HG02973 (cell line): ENCODE measurements at regions not wholly inside any gene's neighbourhood (a gene's known extent, or its start where the extent isn't known, plus 50 kb on each side); places are given as distances from the start of the nearest gene placed in this dataset.
"Not testable (repeated sequence)": the region's sequence is repeated elsewhere in the genome, so short reads cannot be mapped to it uniquely, and the experiment has no call there.

Experiments used
- ATAC-seq: cut with Tn5 transposase; IDR thresholded peaks from one replicate; pipeline ENCODE4 v1.9.1; 2021; ENCODE audit warnings: moderate library complexity; ENCODE audit not compliant: unreplicated experiment

- not testable (repeated sequence) for ATAC-seq
Observed at GRCh38 chr9:95680306-95680705, 163.5 kb upstream of the PTCH1 start.

DNA sequence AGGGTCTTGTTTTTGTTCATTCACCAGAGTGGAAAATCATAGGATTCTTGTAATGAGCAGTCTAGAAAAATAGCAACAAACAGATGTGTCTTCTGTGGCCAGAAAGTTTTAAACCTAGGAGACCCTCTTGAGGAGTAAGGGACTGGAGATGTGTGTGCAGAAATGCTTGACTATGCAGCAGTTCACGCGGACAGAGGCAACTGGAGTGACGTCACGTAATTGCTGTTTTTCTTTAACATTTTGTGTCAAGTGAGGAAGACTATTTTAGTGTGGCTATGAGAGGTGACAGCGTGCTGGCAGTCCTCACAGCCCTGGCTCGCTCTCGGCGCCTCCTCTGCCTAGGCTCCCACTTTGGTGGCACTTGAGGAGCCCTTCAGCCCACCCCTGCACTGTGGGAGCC is 163.1 kb upstream of the PTCH1 start:
- ATAC-seq = no peak

- ATAC-seq = no peak
Observed at GRCh38 chr9:95678759-95679158, 162.0 kb upstream of the PTCH1 start.

GRCh38 chr9:95670122-95670521 is 153.4 kb upstream of the PTCH1 start:
- no peak for ATAC-seq

DNA sequence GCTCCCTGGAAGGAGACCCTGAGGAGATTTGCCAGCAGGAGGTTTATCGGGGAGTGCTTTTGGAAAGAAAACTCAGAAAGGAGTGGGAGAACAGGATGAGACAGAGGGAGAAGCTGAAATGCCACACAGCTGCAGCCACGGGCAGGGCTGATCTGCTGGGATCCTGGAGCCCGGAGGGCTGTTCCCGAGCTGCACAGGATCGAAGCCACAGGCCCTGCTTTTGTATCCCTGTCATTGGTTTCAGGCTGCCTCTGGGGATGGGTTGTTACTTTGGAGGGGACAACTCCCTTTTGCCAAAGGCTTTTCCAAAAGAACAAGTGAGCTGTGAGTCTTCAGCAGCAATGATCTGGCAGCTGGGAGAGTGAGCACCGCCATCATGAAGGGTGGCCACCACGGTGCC is 152.5 kb upstream of the PTCH1 start:
- ATAC-seq = no peak

- ATAC-seq = no peak
Observed at GRCh38 chr9:95667789-95668188, 151.0 kb upstream of the PTCH1 start.

DNA sequence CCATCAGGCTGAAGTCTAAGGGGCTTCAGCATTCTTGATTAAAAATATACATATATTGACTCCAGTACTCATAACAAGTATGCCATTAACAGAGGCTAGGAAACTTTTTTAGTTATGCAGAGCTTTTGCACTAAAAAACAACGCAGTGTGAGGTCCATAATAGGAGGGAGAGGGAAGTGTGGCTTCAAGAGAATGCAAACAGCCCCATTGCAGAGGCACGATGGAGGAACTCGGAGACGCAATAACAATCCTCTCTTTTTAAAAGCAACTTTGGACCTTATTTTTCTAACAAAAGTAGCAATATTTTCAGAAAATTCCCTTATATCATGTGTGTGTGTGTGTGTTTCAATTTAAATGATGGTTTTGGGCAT is 150.0 kb upstream of the PTCH1 start:
- ATAC-seq = no peak

GRCh38 chr9:95666096-95666784 is 149.5 kb upstream of the PTCH1 start:
- no peak for ATAC-seq

- ATAC-seq = no peak
Observed at GRCh38 chr9:95653246-95653645, 136.5 kb upstream of the PTCH1 start.

- no peak for ATAC-seq
Observed at GRCh38 chr9:95650720-95651119, 133.9 kb upstream of the PTCH1 start.

DNA sequence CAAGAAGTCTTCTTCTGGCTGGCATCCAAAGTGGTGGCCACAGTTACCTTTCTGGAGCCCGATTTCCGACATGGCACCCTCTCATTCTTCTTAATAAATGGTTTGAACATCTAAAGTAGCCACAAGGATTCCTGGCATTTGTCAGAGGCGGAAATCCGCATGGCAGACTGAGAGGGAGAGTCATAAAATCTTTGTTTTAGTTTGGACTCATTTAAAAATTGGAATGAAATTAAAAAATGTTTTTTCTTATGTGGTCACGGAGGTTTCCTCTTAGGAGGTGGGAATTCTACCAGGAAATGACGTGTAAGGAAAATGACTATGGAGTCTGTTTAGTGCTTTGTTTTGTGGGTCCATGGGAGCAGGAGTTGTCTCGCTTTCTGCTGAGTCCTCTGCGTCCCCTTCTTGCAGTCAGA is 133.0 kb upstream of the PTCH1 start:
- ATAC-seq = no peak

DNA sequence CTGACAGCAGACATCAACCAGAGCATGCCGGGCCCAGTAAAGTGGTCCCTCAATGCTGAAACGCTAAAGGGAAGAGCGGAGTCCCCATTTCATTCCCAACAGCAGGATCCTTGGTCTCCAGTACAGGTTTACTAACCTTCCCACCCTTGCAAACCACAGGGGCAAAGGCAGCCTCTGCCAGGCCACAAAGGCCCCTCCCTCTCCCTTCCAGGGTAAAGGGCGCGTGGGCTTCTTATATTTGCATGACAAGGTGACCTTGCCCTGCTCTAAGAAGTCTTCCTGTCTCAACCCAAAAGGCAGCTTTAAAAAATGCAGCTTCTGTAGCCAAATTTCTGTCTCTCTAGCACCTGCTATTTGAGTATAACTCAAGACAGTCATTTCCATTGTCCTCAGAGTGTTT is 131.5 kb upstream of the PTCH1 start:
- no peak for ATAC-seq

DNA sequence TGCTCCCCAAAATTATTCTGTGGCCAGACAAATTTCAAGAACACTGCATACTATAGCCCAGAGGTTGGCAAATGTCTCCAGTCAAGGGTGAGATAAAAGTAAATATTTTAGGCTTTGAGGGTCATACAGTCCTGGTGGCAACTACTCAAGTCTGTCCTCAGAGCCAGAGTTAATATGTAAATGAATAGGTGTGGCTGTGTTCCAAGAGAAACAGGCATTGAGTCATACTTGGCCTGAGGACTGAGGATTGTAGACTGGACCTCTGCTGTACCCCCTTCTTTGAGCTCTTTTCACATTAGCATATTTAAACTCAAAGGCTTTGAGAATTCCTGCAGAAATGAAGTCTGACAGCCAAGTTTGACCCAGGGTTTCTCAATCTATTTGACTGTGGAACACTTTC is 129.2 kb upstream of the PTCH1 start:
- no peak for ATAC-seq

GRCh38 chr9:95645579-95645978 is 128.8 kb upstream of the PTCH1 start:
- no peak for ATAC-seq

DNA sequence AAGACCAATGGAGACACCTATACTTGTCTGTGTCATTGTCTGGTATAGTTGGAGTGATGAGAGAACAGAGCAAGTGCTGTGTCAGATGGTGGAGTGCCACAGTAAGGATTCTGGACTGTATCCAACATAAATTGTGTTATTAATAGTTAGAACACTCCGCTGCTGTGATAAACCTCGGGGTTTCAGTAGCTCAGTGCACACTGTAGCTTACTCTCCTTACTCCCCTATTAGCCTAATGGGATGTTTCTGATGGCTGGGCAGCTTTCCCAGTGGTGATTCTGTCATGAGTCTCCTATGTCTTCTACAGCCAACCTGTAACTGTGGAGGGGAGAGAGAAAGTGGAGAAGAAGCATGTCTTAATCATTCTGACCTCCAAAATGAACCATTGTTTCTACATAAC is 127.6 kb upstream of the PTCH1 start:
- ATAC-seq = no peak

- ATAC-seq = no peak
Observed at GRCh38 chr9:95643619-95644018, 126.8 kb upstream of the PTCH1 start.

- no peak for ATAC-seq
Observed at GRCh38 chr9:95642189-95642588, 125.4 kb upstream of the PTCH1 start.

GRCh38 chr9:95641586-95641985 is 124.8 kb upstream of the PTCH1 start:
- no peak for ATAC-seq

DNA sequence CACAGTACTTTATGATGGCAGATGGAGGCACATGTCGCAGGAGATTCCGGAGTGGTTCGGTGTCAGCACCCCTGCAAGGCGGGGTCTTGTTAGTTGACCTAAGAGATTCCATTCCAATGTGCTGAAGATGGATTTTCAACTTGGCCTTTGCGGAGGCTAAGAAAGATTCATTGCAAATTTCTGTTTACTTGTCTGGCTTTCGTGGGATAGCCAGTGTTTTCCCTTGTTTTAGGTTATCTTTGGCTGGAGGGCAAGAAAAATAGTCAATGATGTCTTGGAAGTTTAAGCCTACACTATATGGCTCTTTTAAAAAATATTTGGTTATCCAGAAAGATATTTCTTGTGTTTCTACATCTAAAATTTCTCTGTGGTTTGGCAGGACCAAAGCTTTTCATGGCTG is 123.6 kb upstream of the PTCH1 start:
- no peak for ATAC-seq

DNA sequence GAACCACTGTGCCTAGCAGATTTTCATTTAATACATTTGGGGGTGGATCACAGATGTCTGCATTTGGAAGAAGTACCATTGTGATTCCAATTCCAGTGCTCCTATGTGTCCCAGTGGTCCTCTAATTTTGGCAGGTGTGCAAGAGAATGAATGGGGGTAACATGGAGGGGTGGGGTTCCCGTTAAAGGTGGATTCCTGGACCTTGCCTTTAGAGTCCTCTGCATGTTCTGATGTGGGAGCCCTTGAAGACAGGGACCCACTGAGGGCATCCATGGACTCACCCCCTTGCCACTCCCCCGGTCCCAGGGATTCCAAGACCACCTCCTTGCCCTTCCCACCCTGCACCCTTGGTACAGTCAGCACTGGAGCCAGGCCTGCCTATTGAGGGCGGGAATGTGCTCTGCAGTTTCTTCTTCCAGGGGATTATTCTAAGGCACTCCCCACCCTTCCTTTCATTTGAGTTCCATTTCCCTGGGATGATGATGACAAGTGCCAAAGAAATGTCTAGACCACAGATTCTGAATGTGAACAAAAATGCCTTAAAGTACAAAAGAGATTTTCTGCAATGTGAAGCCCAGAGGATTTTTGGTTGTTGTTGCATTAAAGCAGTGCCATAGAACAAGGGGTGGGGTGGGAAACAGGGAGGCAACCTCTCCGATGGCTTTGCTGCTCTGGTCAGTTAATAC is 119.4 kb upstream of the PTCH1 start:
- ATAC-seq = no peak

DNA sequence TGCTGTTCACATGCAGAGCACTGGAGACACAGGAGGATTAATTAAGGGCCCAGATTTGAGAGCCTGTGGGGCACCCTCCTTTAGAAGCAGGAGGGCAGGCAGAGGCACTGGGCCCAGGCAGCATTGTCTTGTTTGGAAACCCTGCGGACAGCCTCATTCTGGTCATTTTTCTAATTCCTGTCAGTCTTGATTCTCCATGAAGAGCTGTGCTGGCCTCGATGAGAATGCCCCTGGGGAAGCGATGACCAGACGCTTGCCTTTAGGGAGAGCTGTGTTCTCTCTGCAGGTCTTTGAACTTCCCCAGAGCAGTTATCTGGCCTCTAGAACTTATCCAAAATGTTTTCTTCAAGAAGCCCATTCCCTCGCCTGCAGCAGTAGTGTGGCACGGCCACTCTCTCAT is 117.8 kb upstream of the PTCH1 start:
- ATAC-seq = no peak

DNA sequence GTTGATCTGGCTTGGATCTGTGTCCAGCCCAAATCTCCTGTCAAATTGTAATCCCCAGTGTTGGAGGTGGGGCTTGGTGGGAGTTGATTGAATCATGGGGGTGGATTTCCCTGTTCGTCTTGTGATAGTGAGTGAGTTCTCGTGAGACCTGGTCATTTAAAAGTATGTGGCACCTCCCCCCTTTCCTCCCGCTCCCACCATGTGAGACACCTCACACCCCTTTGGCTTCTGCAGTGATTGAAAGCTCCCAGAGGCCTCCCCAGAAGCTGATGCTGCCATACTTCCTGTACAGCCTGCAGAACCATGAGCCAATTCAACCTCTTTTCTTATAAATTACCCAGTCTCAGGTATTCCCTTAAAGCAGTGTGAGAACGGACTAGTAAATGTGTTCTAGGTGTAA is 117.3 kb upstream of the PTCH1 start:
- no peak for ATAC-seq

- ATAC-seq = no peak
Observed at GRCh38 chr9:95629585-95629984, 112.8 kb upstream of the PTCH1 start.
